AG08396 (cell line): ENCODE measurements at regions not wholly inside any gene's neighbourhood (a gene's known extent, or its start where the extent isn't known, plus 50 kb on each side); places are given as distances from the start of the nearest gene placed in this dataset.

Source experiments
- DNase-seq: peaks from one replicate; pipeline ENCODE4 v3.0.0; 2012; ENCODE audit warnings: low spot score, mixed read lengths

- DNase-seq: no peak
Observed at GRCh38 chrX:39293203-39293602, 491.9 kb downstream of the MID1IP1 start.

- no peak for DNase-seq
Observed at GRCh38 chrX:39296472-39296871, 495.2 kb downstream of the MID1IP1 start.

- DNase-seq: no peak
Observed at GRCh38 chrX:39298821-39299220, 497.6 kb downstream of the MID1IP1 start.

- no peak for DNase-seq
Observed at GRCh38 chrX:39299615-39300014, 498.4 kb downstream of the MID1IP1 start.

- DNase-seq: no peak
Observed at GRCh38 chrX:39301036-39301435, 499.8 kb downstream of the MID1IP1 start.

- DNase-seq: no peak
Observed at GRCh38 chrX:39302838-39303237, 501.6 kb downstream of the MID1IP1 start.

GRCh38 chrX:39304746-39305145, 503.5 kb downstream of the MID1IP1 start:
- no peak for DNase-seq

GRCh38 chrX:39307488-39307887, 506.2 kb downstream of the MID1IP1 start:
- no peak for DNase-seq

- DNase-seq: no peak
Observed at GRCh38 chrX:39308126-39308525, 506.9 kb downstream of the MID1IP1 start.

- DNase-seq: no peak
Observed at GRCh38 chrX:39309018-39309635, 507.9 kb downstream of the MID1IP1 start.

GRCh38 chrX:39309721-39310152, 508.5 kb downstream of the MID1IP1 start:
- no peak for DNase-seq

- DNase-seq: no peak
Observed at GRCh38 chrX:39310891-39311290, 509.6 kb downstream of the MID1IP1 start.

GRCh38 chrX:39311646-39312045, 510.4 kb downstream of the MID1IP1 start:
- no peak for DNase-seq

GRCh38 chrX:39313146-39313545, 511.9 kb downstream of the MID1IP1 start:
- DNase-seq: no peak

GRCh38 chrX:39318506-39319343, 517.5 kb downstream of the MID1IP1 start:
- no peak for DNase-seq

- no peak for DNase-seq
Observed at GRCh38 chrX:39320165-39320564, 518.9 kb downstream of the MID1IP1 start.

GRCh38 chrX:39322496-39322895, 521.2 kb downstream of the MID1IP1 start:
- DNase-seq: no peak

GRCh38 chrX:39324233-39324930, 523.1 kb downstream of the MID1IP1 start:
- DNase-seq: no peak

- DNase-seq: no peak
Observed at GRCh38 chrX:39327255-39327654, 526.0 kb downstream of the MID1IP1 start.

- no peak for DNase-seq
Observed at GRCh38 chrX:39327705-39328104, 526.4 kb downstream of the MID1IP1 start.

- DNase-seq: no peak
Observed at GRCh38 chrX:39328661-39329060, 527.4 kb downstream of the MID1IP1 start.

GRCh38 chrX:39331082-39331704, 529.9 kb downstream of the MID1IP1 start:
- no peak for DNase-seq
